ENCODE measurements at regions not wholly inside any gene's neighbourhood (a gene's known extent, or its start where the extent isn't known, plus 50 kb on each side); places are given as distances from the start of the nearest gene placed in this dataset.

DNA sequence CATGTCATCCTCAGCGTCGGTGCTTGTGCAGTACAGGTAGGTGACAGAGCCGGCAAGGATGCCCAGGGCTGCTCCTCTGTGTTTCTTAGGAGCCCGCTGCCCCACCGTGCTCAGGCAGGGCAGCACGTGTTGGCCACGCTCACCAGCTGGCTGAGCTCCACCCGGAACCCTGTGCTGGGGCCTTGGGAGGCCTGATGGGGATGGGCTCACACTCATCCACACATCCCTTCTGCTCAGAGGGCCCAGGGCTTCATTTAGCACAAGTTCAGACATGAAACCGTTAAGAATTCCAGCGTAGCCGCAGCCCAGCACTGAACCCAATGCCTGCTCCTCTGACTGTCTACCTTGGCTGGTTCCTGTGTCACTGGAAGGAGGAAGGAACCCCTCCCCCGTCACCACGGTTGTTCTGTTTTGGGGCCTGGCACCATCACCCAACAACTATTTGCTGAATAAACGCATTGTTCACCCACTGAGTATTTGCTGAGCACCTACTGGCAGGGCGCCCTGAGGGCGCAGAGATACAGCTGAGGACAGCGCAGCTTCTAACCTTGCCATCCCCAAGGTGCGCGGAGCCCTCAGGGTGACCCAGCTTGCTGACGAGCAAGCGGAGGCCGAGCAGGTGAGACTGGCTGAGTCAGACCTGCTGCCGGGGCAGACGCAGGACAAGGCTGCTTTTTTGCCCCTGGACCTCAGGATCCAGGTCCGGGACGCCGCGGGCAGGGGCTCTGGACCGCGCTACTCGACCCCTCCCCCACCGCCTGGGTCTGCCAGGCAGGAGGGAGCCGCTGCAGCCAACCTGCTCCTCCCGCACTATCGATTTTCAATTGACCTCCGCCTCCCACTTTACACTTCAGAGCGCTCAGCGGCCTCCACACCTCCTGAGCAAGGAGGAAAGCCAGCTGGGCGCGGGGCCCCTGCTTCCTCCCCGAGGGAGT lies 50.6 kb upstream of the RET start:
- Histone ChIP-seq H3K4me3 (no peak overlapping the region), H3K27me3 (peaks cover 2% of the 10 kb centered on the region), H3K27ac (no peak overlapping the region), H3K4me1 (peaks cover 8% of the 10 kb centered on the region), H3K9me3 (no peaks in the 10 kb centered on the region), H3K36me3 (no peaks in the 10 kb centered on the region)
- 47% methylated on average over 22 of the region's 41 CpGs for WGBS
- DNase-seq (ENCODE audit: low spot score in 2 of 2) = peak in 1 of 2 donors; percentile 50
- TF ChIP-seq EP300 (IDR thresholded peaks at IDR 0.05) (no peak), POLR2A (IDR thresholded peaks at IDR 0.05) (no peak), POLR2AphosphoS5 (IDR thresholded peaks at IDR 0.05) (no peak)
- TF ChIP-seq, protein P1, sequence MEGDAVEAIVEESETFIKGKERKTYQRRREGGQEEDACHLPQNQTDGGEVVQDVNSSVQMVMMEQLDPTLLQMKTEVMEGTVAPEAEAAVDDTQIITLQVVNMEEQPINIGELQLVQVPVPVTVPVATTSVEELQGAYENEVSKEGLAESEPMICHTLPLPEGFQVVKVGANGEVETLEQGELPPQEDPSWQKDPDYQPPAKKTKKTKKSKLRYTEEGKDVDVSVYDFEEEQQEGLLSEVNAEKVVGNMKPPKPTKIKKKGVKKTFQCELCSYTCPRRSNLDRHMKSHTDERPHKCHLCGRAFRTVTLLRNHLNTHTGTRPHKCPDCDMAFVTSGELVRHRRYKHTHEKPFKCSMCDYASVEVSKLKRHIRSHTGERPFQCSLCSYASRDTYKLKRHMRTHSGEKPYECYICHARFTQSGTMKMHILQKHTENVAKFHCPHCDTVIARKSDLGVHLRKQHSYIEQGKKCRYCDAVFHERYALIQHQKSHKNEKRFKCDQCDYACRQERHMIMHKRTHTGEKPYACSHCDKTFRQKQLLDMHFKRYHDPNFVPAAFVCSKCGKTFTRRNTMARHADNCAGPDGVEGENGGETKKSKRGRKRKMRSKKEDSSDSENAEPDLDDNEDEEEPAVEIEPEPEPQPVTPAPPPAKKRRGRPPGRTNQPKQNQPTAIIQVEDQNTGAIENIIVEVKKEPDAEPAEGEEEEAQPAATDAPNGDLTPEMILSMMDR (IDR thresholded peaks at IDR 0.05) = no peak

Data from suprapubic skin (tissue), 4 donors.